GM23248 (cell line): ENCODE measurements at regions not wholly inside any gene's neighbourhood (a gene's known extent, or its start where the extent isn't known, plus 50 kb on each side); places are given as distances from the start of the nearest gene placed in this dataset.

Experiments used
- DNase-seq: peaks from one replicate; pipeline ENCODE4 v3.0.0-alpha.2; 2015
- H2AFZ ChIP-seq: fragments of 200-600 bp; sonication (generic); 2 replicates; pipeline ENCODE4 v1.6.1; 2016; ENCODE audit warnings: antibody characterized with exemption
- H3F3A ChIP-seq: fragments of 200-600 bp; sonication (generic); 2 replicates; pipeline ENCODE4 v1.6.1; 2016; ENCODE audit warnings: mild to moderate bottlenecking, antibody characterized with exemption, mixed run types; ENCODE audit not compliant: insufficient read depth
- H3K27ac ChIP-seq: fragments of 200-600 bp; sonication (generic); 2 replicates; pipeline ENCODE4 v1.5.1; 2016; ENCODE audit warnings: mild to moderate bottlenecking
- H3K27me3 ChIP-seq: fragments of 200-600 bp; sonication (generic); replicated peaks from 2 replicates; pipeline ENCODE4 v1.6.1; 2016; ENCODE audit warnings: mild to moderate bottlenecking; ENCODE audit not compliant: insufficient read depth
- H3K36me3 ChIP-seq: fragments of 200-600 bp; sonication (generic); 2 replicates; pipeline ENCODE4 v1.6.1; 2016; ENCODE audit warnings: low read depth, mild to moderate bottlenecking
- H3K4me1 ChIP-seq: fragments of 200-600 bp; sonication (generic); 2 replicates; pipeline ENCODE4 v1.6.1; 2016; ENCODE audit warnings: mild to moderate bottlenecking; ENCODE audit not compliant: insufficient read depth
- H3K4me2 ChIP-seq: fragments of 200-600 bp; sonication (generic); one replicate; pipeline ENCODE4 v1.6.1; 2016; ENCODE audit warnings: mild to moderate bottlenecking; ENCODE audit not compliant: unreplicated experiment
- H3K4me3 ChIP-seq: fragments of 200-600 bp; sonication (generic); 2 replicates; pipeline ENCODE4 v1.5.1; 2016; ENCODE audit warnings: mild to moderate bottlenecking
- H3K79me2 ChIP-seq: fragments of 200-600 bp; sonication (generic); 2 replicates; pipeline ENCODE4 v1.6.1; 2016; ENCODE audit warnings: mild to moderate bottlenecking; ENCODE audit not compliant: insufficient read depth
- H3K9ac ChIP-seq: fragments of 200-600 bp; sonication (generic); 2 replicates; pipeline ENCODE4 v1.6.1; 2016; ENCODE audit warnings: mild to moderate bottlenecking
- H3K9me2 ChIP-seq: fragments of 200-600 bp; sonication (generic); 2 replicates; pipeline ENCODE4 v1.6.1; 2016; ENCODE audit warnings: mixed run types, mild to moderate bottlenecking, moderate library complexity; ENCODE audit not compliant: insufficient read depth
- H3K9me3 ChIP-seq: fragments of 200-600 bp; sonication (generic); one replicate; pipeline ENCODE4 v1.6.1; 2017; ENCODE audit warnings: low read depth
- H4K20me1 ChIP-seq: fragments of 200-600 bp; sonication (generic); 2 replicates; pipeline ENCODE4 v1.6.0; 2016; ENCODE audit not compliant: insufficient read depth
- EZH2 ChIP-seq: fragments of 200-600 bp; sonication (generic); IDR thresholded peaks from 2 replicates; pipeline ENCODE4 v1.6.1; 2018; ENCODE audit warnings: antibody characterized with exemption, mild to moderate bottlenecking; ENCODE audit not compliant: insufficient read depth, poor library complexity, severe bottlenecking
- EZH2phosphoT487 ChIP-seq: fragments of 200-600 bp; sonication (generic); IDR thresholded peaks from 2 replicates; pipeline ENCODE4 v1.6.1; 2018; ENCODE audit warnings: antibody characterized with exemption, moderate library complexity, mild to moderate bottlenecking, low read depth; ENCODE audit not compliant: insufficient read depth
- WGBS, 2 experiments: methylation state at CpG; one replicate each; pipeline ENCODE4 v1.1.6; 2015 to 2017; ENCODE audit warnings: low lambda C conversion rate in 2 of 2, low coverage in 1 of 2; ENCODE audit errors: missing lambda C conversion rate in 2 of 2; 5-methylcytosine and 5-hydroxymethylcytosine counted together
- in situ Hi-C: fragments of 300-500 bp; cut with MboI; formaldehyde crosslinking; loops from 2 replicates; pipeline ENCODE4 v1.15.0; 2020

DNA sequence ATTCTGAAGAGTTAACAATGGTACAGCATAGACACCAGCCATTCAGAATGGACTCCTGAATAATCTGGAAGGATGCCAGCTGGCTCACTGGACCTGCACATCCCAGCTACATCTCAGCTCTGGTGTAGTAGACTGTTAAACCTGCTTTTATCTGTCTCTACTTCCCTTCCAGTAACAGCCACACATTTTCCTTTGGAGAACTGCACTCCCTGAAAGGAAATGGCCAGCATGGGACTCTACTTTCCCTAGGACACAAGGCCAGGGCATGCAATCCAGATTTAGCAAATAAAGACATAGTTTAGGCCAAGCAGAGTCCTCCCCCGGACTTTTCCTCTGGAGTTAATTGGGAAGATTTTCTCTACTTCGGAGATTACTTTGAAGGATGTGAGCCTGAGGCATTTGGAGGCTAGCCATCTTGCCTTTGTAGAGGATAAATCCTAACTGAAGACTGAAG lies 82.7 kb upstream of the TCF12 start:
- Histone ChIP-seq H2AFZ (no peak overlapping the region), H3F3A (no peaks in the 10 kb centered on the region), H3K27me3 (no peaks in the 10 kb centered on the region), H3K9ac (no peak overlapping the region), H3K4me2 (no peak overlapping the region), H3K79me2 (no peaks in the 10 kb centered on the region), H3K4me3 (no peak overlapping the region), H3K9me2 (no peaks in the 10 kb centered on the region), H3K36me3 (no peaks in the 10 kb centered on the region), H3K27ac (no peak overlapping the region), H3K9me3 (no peaks in the 10 kb centered on the region), H4K20me1 (no peaks in the 10 kb centered on the region), H3K4me1 (peaks cover 32% of the 10 kb centered on the region)
- WGBS, 2 experiments: 10 to 13% methylated on average over 2 of the region's 2 CpGs
- peak; percentile 33 for DNase-seq
- TF ChIP-seq EZH2phosphoT487 (no peak), EZH2 (no peak)
- in situ Hi-C loops: no loop called here

DNA sequence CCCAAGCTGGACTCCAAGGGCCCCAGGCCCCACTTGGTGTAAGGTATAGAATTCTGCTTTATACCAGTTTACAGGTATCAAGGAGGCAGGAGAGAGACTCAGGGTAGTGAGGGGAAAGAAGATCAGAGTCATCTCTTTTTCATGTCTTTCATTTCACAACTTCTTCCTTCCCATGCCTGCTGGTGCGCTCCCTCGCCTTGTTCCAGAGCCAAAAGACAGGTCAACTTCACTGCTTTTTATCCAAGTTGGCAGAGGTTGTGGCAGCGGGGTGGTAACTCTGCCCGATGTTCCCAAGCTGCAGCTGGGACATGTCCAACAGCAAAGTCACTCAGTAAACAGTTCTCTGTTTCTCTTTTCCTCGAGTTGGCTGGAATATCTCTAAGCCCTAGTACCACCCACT lies 86.3 kb upstream of the TCF12 start:
- Histone ChIP-seq H3K36me3 (no peaks in the 10 kb centered on the region), H3F3A (no peaks in the 10 kb centered on the region), H3K4me3 (no peak overlapping the region; the same call in 1 of the 2 replicates), H2AFZ (peak overlapping the region; percentile 14), H3K4me2 (peak overlapping the region; percentile 63), H3K4me1 (peaks cover 26% of the 10 kb centered on the region), H3K9me2 (no peaks in the 10 kb centered on the region), H4K20me1 (no peaks in the 10 kb centered on the region), H3K9ac (no peak overlapping the region), H3K27me3 (no peaks in the 10 kb centered on the region), H3K9me3 (no peaks in the 10 kb centered on the region), H3K79me2 (no peaks in the 10 kb centered on the region), H3K27ac (no peak overlapping the region)
- 11 to 13% methylated on average over 5 of the region's 5 CpGs for WGBS, 2 experiments
- no peak for TF ChIP-seq EZH2phosphoT487
- TF ChIP-seq EZH2: no peak
- peak; percentile 64 for DNase-seq
- in situ Hi-C loops: no loop called here

DNA sequence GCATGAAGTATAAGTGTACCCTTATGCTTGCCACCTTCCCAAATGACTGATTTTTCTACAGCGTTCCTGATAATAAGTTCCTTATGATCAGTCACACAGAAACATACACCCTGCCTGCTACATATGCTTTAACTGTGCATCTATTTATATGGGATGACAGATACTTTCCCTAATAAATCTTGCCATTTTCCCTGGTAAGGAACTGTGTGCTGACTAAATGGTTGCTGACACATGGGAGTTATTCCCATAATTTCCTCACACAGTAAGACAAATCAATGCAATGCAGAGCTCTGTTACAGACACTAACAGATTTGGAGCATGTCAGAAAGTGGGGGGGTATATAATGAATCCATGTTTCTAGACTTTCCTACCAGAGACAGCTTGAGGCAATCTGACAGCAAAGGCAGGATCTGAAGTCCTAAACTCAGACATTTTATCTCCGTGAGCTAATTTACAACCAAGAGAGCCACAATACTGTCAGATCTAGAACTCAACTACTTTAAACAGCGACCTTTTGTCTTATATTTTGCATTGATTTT lies 86.9 kb upstream of the TCF12 start:
- peak; percentile 29 for DNase-seq
- H3K4me1 ChIP-seq: peaks cover 22% of the 10 kb centered on the region
- no peak overlapping the region for H3K4me3 ChIP-seq
- no peaks in the 10 kb centered on the region for H3F3A ChIP-seq
- H2AFZ ChIP-seq: peak overlapping the region; percentile 14; the same call in 1 of the 2 replicates
- no peak overlapping the region for H3K9ac ChIP-seq
- TF ChIP-seq EZH2phosphoT487 (no peak), EZH2 (no peak)
- H3K27me3 ChIP-seq: no peaks in the 10 kb centered on the region
- H4K20me1 ChIP-seq: no peaks in the 10 kb centered on the region
- no peaks in the 10 kb centered on the region for H3K9me3 ChIP-seq
- H3K36me3 ChIP-seq: no peaks in the 10 kb centered on the region
- no peak overlapping the region for H3K27ac ChIP-seq
- no peaks in the 10 kb centered on the region for H3K79me2 ChIP-seq
- WGBS, 2 experiments: 20 to 23% methylated on average over 3 of the region's 3 CpGs
- H3K9me2 ChIP-seq: no peaks in the 10 kb centered on the region
- H3K4me2 ChIP-seq: peak overlapping the region; percentile 63
- in situ Hi-C loops: no loop called here

DNA sequence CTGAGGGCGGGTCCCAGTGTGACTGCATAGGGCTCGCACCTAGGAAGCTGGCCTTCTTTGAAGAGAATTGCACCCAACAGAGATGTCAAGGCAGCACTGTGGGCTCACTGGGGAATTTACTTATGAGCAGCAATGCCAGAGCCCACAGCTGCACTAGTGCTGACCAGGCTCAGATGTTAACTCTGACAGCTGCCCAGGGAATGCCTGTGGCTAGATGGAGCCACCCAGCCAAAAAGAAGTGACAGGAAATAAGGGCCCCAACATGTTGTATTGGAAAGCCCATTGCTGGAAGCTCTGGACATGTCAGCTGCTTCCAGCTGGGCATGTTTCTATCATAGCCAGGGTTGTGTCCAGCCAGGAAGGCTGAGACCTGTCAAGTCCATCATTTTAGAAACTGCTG lies 90.9 kb upstream of the ZNF280D start:
- in situ Hi-C loops: no loop called here
- no peaks in the 10 kb centered on the region for H3K9me2 ChIP-seq
- 95 to 98% methylated on average over 2 of the region's 2 CpGs for WGBS, 2 experiments
- no peaks in the 10 kb centered on the region for H3F3A ChIP-seq
- no peak overlapping the region for H3K4me3 ChIP-seq
- no peaks in the 10 kb centered on the region for H3K79me2 ChIP-seq
- H3K4me1 ChIP-seq: no peaks in the 10 kb centered on the region
- no peak overlapping the region for H3K4me2 ChIP-seq
- H3K36me3 ChIP-seq: no peaks in the 10 kb centered on the region
- H3K9ac ChIP-seq: no peak overlapping the region
- H3K27me3 ChIP-seq: no peaks in the 10 kb centered on the region
- no peaks in the 10 kb centered on the region for H4K20me1 ChIP-seq
- H3K27ac ChIP-seq: no peak overlapping the region
- no peak for TF ChIP-seq EZH2
- no peak for TF ChIP-seq EZH2phosphoT487
- no peak for DNase-seq
- no peaks in the 10 kb centered on the region for H3K9me3 ChIP-seq
- no peak overlapping the region for H2AFZ ChIP-seq
